Posterior vena cava (tissue), 2 donors: ENCODE measurements at regions not wholly inside any gene's neighbourhood (a gene's known extent, or its start where the extent isn't known, plus 50 kb on each side); places are given as distances from the start of the nearest gene placed in this dataset.
"Not testable (repeated sequence)": the region's sequence is repeated elsewhere in the genome, so short reads cannot be mapped to it uniquely, and the experiment has no call there.

Experiments used
- DNase-seq: peaks from one replicate; pipeline ENCODE4 v3.0.0-alpha.2; 2020; ENCODE audit warnings: low spot score
- intact Hi-C, 2 donors: fragments of 100-400 bp; cut with DNase I; formaldehyde crosslinking; loops; one replicate each; pipeline versions ENCODE4 v1.14.1 to v1.14.2; 2022 to 2023
- donor health status: DM: yes; HTN: yes; CAD: no.
- donor health status: DM: yes; HTN: yes; CAD: no.

DNA sequence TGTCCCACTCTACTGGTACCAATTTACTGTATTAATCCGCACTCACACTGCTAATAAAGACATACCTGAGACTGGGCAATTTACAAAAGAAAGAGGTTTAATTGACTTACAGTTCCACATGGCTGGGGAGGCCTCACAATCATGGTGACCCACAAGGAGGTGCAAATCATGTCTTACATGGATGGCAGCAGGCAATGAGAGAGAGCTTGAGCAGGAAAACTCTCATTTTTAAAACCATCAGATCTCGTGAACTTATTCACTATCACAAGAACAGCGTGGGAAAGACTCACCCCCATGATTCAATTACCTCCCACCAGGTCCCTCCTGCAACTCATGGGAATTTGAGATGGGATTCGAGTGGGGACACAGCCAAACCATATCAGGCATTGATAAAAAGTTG lies 298.5 kb downstream of the DUSP6 start:
- not testable (repeated sequence) for DNase-seq
- intact Hi-C loops = loop anchor here in 1 of 2 donors (10.0 kb wide), 1 partner anchor 291 kb away; no protein-coding TSS in a partner anchor

- intact Hi-C loops = loop anchor here in 1 of 2 donors (10.0 kb wide), 1 partner anchor 294 kb away; no protein-coding TSS in a partner anchor
- no peak for DNase-seq
These were observed 301.1 kb downstream of the DUSP6 start for GRCh38 chr12:89051065-89051677.

GRCh38 chr12:89047856-89048418 lies 304.4 kb downstream of the DUSP6 start:
- intact Hi-C loops = loop anchor here (5.0 to 10.0 kb wide), 2 partner anchors 414 to 417 kb away; no protein-coding TSS in a partner anchor
- DNase-seq = no peak

- intact Hi-C loops = loop anchor here in 1 of 2 donors (10.0 kb wide), 1 partner anchor 424 kb away; no protein-coding TSS in a partner anchor
These were observed 311.2 kb downstream of the DUSP6 start for GRCh38 chr12:89041078-89041477.

GRCh38 chr12:89040146-89040964 lies 311.9 kb downstream of the DUSP6 start:
- intact Hi-C loops = loop anchor here in 1 of 2 donors (10.0 kb wide), 1 partner anchor 424 kb away; no protein-coding TSS in a partner anchor
- DNase-seq = peak; percentile 82

More at GRCh38 chr12:89041078-89041477, 311.2 kb downstream of the DUSP6 start:
- DNase-seq = no peak

GRCh38 chr12:89038831-89039512 lies 313.3 kb downstream of the DUSP6 start:
- intact Hi-C loops = no loop called here
- no peak for DNase-seq

DNA sequence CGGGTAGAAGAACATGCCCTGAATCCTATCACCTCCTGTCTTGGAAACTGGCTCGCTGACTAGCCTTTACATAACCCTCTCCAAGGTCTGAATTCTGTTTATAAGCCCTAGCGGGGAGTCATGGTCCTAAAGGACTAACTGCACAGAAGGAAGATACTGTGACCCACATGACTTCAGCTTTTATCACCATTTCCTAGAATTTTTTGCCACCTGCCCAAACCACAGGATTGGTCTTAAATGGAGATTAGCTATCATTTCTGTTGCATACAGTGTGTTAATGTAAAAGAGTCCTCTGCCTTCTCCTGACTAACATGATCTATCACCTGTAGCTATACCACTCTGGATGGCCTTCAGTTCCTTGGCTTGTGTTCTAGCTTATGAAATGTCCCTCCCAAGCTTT lies 319.2 kb downstream of the DUSP6 start:
- intact Hi-C loops = no loop called here
- no peak for DNase-seq

DNA sequence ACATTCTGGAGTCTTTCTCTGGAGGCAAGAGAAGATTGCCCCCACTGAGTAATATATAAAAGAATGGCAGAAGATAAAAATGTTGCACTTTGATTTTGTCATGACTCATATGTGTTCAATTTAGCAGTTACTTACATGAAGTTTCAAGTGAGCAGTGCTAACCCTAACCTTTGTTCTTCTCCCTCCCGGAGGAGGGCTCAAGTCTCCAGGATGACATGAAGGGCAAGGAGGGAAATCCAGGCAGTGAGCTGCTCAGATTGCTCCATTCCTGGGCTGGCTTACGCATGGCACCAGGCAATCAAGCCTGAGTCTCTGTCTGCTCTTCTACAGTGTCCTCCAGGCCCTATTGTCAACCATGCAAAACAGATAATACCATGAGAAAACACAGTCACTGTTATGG lies 322.3 kb downstream of the DUSP6 start:
- intact Hi-C loops = loop anchor here in 1 of 2 donors (10.0 kb wide), 1 partner anchor 495 kb away; the partner anchor contains the start of genes GALNT4 and POC1B
- no peak for DNase-seq

DNA sequence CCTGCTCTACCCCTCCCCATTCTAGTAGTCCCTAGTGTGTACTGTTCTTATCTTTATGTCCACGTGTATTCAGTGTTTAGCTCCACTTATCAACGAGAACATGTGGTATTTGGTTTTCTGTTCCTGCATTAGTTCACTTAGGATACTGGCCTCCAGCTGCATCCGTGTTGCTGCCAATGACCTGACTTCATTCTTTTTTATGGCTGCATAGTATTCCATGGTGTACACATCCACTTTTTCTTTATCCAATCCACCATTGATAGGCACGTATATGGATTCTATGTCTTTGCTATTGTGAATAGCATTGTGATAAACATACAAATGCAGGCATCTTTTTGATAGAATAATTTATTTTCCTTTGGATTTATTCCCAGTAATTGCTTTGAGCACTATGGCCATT lies 327.7 kb downstream of the DUSP6 start:
- no peak for DNase-seq
- intact Hi-C loops = loop anchor here (5.0 to 10.0 kb wide), 2 partner anchors 438 to 500 kb away; partner anchors contain the start of genes GALNT4 (in 1 of the 2) and POC1B (in 1 of the 2)

- DNase-seq = no peak
- intact Hi-C loops = loop anchor here (5.0 to 10.0 kb wide), 2 partner anchors 438 to 501 kb away; partner anchors contain the start of genes GALNT4 (in 1 of the 2) and POC1B (in 1 of the 2)
These were observed 328.4 kb downstream of the DUSP6 start for GRCh38 chr12:89023936-89024335.

DNA sequence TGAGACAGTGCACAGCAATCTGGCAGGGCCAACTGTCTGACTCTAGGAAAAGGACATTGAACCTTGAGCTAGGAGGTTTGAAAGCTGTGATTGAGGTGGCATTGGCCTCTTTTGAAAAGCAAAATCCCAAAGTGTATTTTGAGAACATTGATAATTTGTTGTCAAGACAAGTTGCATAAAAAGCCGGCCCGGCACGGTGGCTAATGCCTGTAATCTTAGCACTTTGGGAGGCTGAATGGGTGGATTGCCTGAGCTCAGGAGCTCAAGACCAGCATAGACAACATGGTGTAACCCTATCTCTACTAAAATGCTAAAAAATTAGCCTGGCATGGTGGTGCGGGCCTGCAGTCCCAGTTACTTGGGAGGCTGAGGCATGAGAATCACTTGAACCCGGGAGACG lies 331.6 kb downstream of the DUSP6 start:
- no peak for DNase-seq
- intact Hi-C loops = loop anchor here (5.0 to 10.0 kb wide), 2 partner anchors 442 to 504 kb away; partner anchors contain the start of genes GALNT4 (in 1 of the 2) and POC1B (in 1 of the 2)

DNA sequence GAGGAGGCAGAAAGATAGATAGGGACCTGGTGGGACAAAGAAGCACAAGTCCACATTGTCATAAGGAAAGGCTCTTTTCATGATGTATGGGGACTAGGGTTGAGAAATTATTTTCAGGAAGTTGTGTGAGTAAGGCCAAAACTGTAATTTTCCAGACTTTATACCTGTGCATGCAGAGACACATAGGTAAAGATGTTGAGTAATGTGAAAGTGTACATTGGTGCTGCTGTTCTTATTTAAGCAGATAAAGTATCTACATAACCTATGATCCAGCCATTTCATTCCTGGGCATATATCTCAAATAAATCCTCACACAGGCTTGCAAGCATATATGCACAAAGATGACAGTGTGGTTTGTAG lies 332.2 kb downstream of the DUSP6 start:
- no peak for DNase-seq
- intact Hi-C loops = loop anchor here (5.0 to 10.0 kb wide), 2 partner anchors 442 to 505 kb away; partner anchors contain the start of genes GALNT4 (in 1 of the 2) and POC1B (in 1 of the 2)

- intact Hi-C loops = loop anchor here (5.0 to 10.0 kb wide), 3 partner anchors 443 to 508 kb away; partner anchors contain the start of genes POC1B (in 2 of the 2) and GALNT4 (in 1 of the 2)
- DNase-seq = no peak
These were observed 332.7 kb downstream of the DUSP6 start for GRCh38 chr12:89019439-89020120.

- no peak for DNase-seq
- intact Hi-C loops = loop anchor here in 1 of 2 donors (5.0 kb wide), 1 partner anchor 510 kb away; the partner anchor contains the start of gene POC1B
These were observed 335.1 kb downstream of the DUSP6 start for GRCh38 chr12:89016970-89017778.

DNA sequence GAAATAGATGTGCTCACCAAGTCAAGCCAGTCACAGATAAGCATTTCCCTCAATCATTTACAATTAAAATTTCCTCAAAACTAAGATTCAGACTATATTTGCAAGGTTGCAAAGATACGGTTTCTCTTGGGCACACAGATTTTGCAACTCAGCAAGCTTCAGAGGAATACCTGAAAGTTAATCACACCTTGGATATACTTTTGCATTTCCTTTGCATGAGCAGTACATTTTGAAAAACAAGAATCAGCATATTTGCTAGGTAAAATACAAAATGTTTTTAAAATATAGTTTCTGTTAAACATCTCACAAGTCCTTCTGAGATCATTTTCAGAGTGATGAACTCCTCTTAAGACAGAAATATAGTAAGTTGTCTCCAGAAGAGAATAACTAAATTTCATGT lies 336.9 kb downstream of the DUSP6 start:
- DNase-seq = no peak
- intact Hi-C loops = loop anchor here in 1 of 2 donors (5.0 kb wide), 1 partner anchor 512 kb away; the partner anchor contains the start of gene POC1B

- intact Hi-C loops = no loop called here
These were observed 353.9 kb downstream of the DUSP6 start for GRCh38 chr12:88998421-88998820.

DNA sequence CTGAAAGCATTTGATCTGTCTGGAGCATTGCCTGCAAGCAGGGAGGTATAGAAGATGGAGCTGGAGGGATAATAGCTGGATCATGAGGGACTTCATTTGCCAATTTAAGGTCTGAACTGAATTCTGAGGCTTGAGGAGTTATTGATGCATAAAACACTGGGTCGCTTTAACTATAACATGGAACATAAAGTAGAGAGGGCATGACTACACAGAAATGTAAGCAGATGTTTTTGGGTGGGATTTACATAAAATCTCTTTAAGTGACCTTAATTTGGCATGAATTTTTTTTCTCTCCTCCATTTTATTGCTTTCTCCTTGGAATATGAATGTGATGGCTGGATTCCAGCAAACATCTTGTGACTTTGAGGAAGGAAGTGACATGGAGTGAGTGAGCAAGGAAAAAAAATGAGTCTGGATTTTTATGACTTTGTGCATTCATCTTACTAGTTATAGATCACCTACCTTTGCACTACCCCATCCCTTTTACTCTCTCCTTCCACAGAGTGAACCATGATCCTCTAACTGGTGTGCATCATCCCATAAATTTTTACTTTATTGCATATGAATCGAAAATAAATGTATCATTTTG lies 356.0 kb downstream of the DUSP6 start:
- intact Hi-C loops = no loop called here
- DNase-seq = no peak

More at GRCh38 chr12:88998421-88998820, 353.9 kb downstream of the DUSP6 start:
- DNase-seq = no peak
